ENCODE measurements at regions not wholly inside any gene's neighbourhood (a gene's known extent, or its start where the extent isn't known, plus 50 kb on each side); places are given as distances from the start of the nearest gene placed in this dataset.

DNA sequence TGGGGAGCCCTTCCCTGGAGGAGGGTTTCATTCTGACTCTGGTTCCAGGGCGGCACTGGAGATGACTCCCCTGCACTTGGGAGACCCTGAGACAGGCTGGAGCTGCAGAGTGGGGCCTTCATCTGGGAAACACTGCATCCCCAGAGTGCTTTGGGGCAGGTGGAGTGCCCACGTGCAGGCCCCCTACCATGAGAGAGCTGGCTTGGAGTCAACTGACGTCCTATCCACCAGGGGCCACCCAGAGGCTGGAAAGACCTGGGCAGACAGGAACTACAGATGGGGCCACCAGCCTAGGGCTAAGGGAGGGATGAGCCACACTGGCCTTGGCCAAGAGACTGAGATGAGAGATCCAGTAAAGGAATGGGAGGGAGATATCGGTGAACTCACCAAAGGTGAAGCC, 153.8 kb downstream of the ASB1 start:
- TF ChIP-seq CTCF (IDR thresholded peaks at IDR 0.05; ENCODE audit: borderline replicate concordance, extremely low read depth, low read length, poor library complexity, severe bottlenecking) (no peak), EZH2 (IDR thresholded peaks at IDR 0.05; ENCODE audit: borderline replicate concordance, low read depth, low read length, severe bottlenecking) (no peak)

Measured in DND-41 (cell line).